ENCODE measurements at regions not wholly inside any gene's neighbourhood (a gene's known extent, or its start where the extent isn't known, plus 50 kb on each side); places are given as distances from the start of the nearest gene placed in this dataset.

GRCh38 chr2:171237751-171238505, 77.2 kb upstream of the TLK1 start:
- H3K4me3 ChIP-seq, result no peak overlapping the region
- no peaks in the 10 kb centered on the region for H3K9me3 ChIP-seq
- no peak for ATAC-seq
- H3K27me3 ChIP-seq, result no peaks in the 10 kb centered on the region
- no peak for DNase-seq
- no peak overlapping the region for H3K27ac ChIP-seq
- no peaks in the 10 kb centered on the region for H3K36me3 ChIP-seq
- H3K4me1 ChIP-seq, result no peaks in the 10 kb centered on the region
- FAIRE-seq, result no peak
- WGBS, 2 donors, result 68 to 88% methylated on average over 5 of the region's 5 CpGs
- TF ChIP-seq, protein P1, sequence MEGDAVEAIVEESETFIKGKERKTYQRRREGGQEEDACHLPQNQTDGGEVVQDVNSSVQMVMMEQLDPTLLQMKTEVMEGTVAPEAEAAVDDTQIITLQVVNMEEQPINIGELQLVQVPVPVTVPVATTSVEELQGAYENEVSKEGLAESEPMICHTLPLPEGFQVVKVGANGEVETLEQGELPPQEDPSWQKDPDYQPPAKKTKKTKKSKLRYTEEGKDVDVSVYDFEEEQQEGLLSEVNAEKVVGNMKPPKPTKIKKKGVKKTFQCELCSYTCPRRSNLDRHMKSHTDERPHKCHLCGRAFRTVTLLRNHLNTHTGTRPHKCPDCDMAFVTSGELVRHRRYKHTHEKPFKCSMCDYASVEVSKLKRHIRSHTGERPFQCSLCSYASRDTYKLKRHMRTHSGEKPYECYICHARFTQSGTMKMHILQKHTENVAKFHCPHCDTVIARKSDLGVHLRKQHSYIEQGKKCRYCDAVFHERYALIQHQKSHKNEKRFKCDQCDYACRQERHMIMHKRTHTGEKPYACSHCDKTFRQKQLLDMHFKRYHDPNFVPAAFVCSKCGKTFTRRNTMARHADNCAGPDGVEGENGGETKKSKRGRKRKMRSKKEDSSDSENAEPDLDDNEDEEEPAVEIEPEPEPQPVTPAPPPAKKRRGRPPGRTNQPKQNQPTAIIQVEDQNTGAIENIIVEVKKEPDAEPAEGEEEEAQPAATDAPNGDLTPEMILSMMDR (IDR thresholded peaks at IDR 0.05), result no peak
- intact Hi-C loops (cut with DNase I), result no loop called here

DNA sequence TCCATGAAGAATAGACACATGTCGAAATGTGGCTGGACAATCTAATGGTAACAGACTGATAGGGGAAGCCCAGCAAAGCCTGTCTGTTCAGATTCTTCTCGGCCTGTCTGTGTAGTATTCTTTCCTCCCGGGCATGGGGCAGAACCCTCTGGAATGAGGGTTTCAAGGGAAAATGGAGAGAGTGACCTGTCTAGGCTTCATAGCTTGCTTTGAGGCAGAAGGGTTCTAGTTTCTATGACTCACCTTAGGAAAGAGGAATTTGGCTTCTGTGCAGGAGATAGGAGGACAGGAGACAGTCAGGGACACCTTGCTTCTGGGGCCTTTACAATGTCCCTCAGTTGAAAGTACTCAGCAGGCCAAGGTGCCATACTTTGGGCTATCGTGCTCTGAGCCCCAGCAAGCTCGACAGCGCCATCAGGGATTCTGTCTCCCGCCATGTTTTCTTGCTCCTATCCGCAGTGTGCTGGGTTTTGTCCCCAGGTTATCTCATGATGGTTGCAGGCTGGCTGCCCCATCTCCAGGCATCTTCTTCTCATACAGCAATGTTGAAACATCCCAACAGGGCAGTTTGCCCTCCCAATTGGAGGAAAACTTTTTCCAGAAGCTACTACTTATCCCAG, 74.7 kb upstream of the TLK1 start:
- intact Hi-C loops (cut with DNase I), result no loop called here

GRCh38 chr2:171230176-171230575, 69.5 kb upstream of the TLK1 start:
- DNase-seq (no peak), ATAC-seq (no peak), FAIRE-seq (no peak)
- no peaks in the 10 kb centered on the region for H3K9me3 ChIP-seq
- H3K27me3 ChIP-seq, result no peaks in the 10 kb centered on the region
- no peak overlapping the region for H3K4me3 ChIP-seq
- intact Hi-C loops (cut with DNase I), result no loop called here
- WGBS, 2 donors, result 82 to 86% methylated on average over 3 of the region's 3 CpGs
- TF ChIP-seq, protein P1 (IDR thresholded peaks at IDR 0.05), result no peak
- H3K4me1 ChIP-seq, result no peaks in the 10 kb centered on the region
- H3K27ac ChIP-seq, result no peak overlapping the region
- no peaks in the 10 kb centered on the region for H3K36me3 ChIP-seq

More for the DNA sequence above, 74.7 kb upstream of the TLK1 start:
- no peak overlapping the region for H3K4me3 ChIP-seq
- no peak for FAIRE-seq
- no peaks in the 10 kb centered on the region for H3K4me1 ChIP-seq
- TF ChIP-seq, protein P1 (IDR thresholded peaks at IDR 0.05), result no peak
- H3K9me3 ChIP-seq, result no peaks in the 10 kb centered on the region
- no peak overlapping the region for H3K27ac ChIP-seq
- no peaks in the 10 kb centered on the region for H3K27me3 ChIP-seq
- no peaks in the 10 kb centered on the region for H3K36me3 ChIP-seq
- DNase-seq, result no peak
- WGBS, 2 donors, result 82 to 87% methylated on average over 8 of the region's 8 CpGs
- no peak for ATAC-seq

GRCh38 chr2:171228826-171229225, 68.1 kb upstream of the TLK1 start:
- DNase-seq, result no peak
- Histone ChIP-seq H3K4me3 (no peak overlapping the region), H3K9me3 (no peaks in the 10 kb centered on the region), H3K4me1 (no peaks in the 10 kb centered on the region), H3K27ac (no peak overlapping the region), H3K36me3 (no peaks in the 10 kb centered on the region), H3K27me3 (no peaks in the 10 kb centered on the region)
- TF ChIP-seq, protein P1 (IDR thresholded peaks at IDR 0.05), result no peak
- no peak for FAIRE-seq
- WGBS, 2 donors, result 89 to 96% methylated on average over 2 of the region's 2 CpGs
- intact Hi-C loops (cut with DNase I), result no loop called here
- ATAC-seq, result no peak
